Activated T-helper 1 cell treated with anti-CD3 and anti-CD28 coated beads, Interleukin-12 subunit alpha, Interleukin-12 subunit beta, Interleukin-2, Interleukin-4 antibody, amounts not matched to agents 30 ng/mL and 10 ng/mL and 1 ng/mL, durations not matched to agents 14 hours and 24 hours and 36 hours (primary cell): ENCODE measurements at regions not wholly inside any gene's neighbourhood (a gene's known extent, or its start where the extent isn't known, plus 50 kb on each side); places are given as distances from the start of the nearest gene placed in this dataset.

ENCODE experiments used
- DNase-seq: peaks from one replicate; pipeline ENCODE4 v3.0.0; 2021; ENCODE audit warnings: low spot score
- H3K27ac Mint-ChIP-seq: one replicate; pipeline ENCODE4 v1.8.0; 2021; ENCODE audit warnings: mild to moderate bottlenecking, mixed read lengths
- H3K27me3 Mint-ChIP-seq: one replicate; pipeline ENCODE4 v1.8.0; 2022; ENCODE audit warnings: mild to moderate bottlenecking, moderate library complexity, mixed read lengths; ENCODE audit not compliant: insufficient read depth
- H3K36me3 Mint-ChIP-seq: one replicate; pipeline ENCODE4 v1.8.0; 2021; ENCODE audit warnings: low read depth, mixed read lengths
- H3K4me1 Mint-ChIP-seq: one replicate; pipeline ENCODE4 v1.8.0; 2021; ENCODE audit warnings: low read depth, mixed read lengths
- H3K4me3 Mint-ChIP-seq: one replicate; pipeline ENCODE4 v1.8.0; 2021; ENCODE audit warnings: mild to moderate bottlenecking, moderate library complexity, mixed read lengths
- H3K9me3 Mint-ChIP-seq: one replicate; pipeline ENCODE4 v1.8.0; 2021; ENCODE audit warnings: mixed read lengths
- intact Hi-C: fragments of 100-400 bp; cut with micrococcal nuclease; formaldehyde crosslinking; loops from one replicate; pipeline ENCODE4 v1.15.1; 2024

DNA sequence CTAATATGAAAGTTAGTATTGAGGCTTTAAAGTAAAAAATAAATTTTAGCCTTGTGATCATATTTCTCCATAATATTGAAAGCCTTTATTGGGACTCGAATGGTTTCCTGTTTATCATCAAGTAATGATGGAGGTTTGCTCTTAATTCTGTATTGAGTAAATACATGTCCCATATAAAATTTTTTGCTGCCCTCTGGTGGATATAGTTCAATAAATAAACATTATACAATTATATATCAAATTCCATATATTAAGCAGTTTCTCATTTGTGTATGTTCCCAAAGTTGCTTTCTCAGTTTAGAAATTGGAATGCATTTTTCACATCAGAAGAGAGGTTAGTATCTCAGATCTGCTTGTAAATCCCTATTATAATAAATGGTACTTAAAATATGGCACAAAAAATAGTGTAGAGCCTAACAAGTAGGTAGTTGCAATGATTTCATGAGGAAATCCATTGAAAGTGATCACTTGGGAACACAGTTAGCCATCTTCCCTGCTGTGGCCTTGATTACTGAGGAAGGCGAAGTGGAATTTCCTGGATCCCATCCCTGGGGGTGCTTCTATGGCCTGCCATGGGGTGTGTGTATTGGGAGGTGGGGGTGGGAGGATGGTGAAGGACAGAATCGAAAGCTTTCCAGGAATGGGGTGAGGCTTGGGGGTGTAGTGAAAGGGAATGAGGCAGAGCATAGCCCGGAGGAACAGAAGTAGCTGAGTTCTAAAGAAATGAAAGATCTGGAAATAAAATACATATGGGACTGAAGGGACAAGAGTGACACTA is 84.1 kb upstream of the C21orf91 start:
- H3K36me3 Mint-ChIP-seq = peaks cover 5% of the 10 kb centered on the region

DNA sequence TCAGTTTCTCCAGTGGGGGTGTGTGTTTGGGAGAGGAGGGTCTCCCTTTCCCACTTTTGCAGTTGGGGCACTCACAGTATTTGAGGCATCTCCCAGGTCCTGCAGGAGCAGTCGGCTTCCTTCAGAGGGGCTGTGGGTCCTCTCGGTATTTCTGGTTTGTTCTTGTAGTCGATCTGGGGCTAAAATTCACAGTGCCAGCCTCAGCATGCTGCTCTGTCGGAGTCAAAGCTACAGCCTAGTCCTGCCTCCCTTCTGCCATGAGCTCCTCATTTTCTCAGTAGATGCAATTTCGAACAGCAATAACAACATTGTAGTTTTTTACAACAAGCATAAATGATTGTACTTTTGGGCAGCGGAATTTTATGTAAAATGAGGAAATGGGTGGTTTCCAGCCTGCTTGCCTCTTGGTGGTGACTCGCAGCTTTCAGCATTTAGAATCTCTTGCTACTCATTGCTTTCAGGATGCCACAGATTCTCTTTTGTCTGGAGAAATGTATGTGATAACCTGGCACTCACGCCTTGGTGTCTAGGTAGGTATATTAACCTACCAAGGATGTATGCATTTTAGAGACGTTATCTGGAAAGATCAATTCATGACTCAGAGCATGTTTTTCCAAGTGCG is 82.4 kb upstream of the C21orf91 start:
- no peak for DNase-seq
- peaks cover 18% of the 10 kb centered on the region for H3K4me1 Mint-ChIP-seq
- H3K27me3 Mint-ChIP-seq = no peaks in the 10 kb centered on the region
- intact Hi-C loops = loop anchor here (2.0 kb wide), 1 partner anchor 83 kb away; the partner anchor contains the start of gene C21orf91
- H3K36me3 Mint-ChIP-seq = peaks cover 12% of the 10 kb centered on the region
- no peak overlapping the region for H3K27ac Mint-ChIP-seq
- H3K9me3 Mint-ChIP-seq = peaks cover 28% of the 10 kb centered on the region
- no peak overlapping the region for H3K4me3 Mint-ChIP-seq

More for the DNA sequence above, 84.1 kb upstream of the C21orf91 start:
- H3K4me1 Mint-ChIP-seq = peaks cover 8% of the 10 kb centered on the region
- intact Hi-C loops = loop anchor here (1.0 to 2.0 kb wide), 2 partner anchors 84 to 224 kb away; partner anchors contain the start of gene C21orf91
- peaks cover 1% of the 10 kb centered on the region for H3K27me3 Mint-ChIP-seq
- no peak for DNase-seq
- H3K9me3 Mint-ChIP-seq = peaks cover 19% of the 10 kb centered on the region
- H3K4me3 Mint-ChIP-seq = no peak overlapping the region
- H3K27ac Mint-ChIP-seq = no peak overlapping the region

DNA sequence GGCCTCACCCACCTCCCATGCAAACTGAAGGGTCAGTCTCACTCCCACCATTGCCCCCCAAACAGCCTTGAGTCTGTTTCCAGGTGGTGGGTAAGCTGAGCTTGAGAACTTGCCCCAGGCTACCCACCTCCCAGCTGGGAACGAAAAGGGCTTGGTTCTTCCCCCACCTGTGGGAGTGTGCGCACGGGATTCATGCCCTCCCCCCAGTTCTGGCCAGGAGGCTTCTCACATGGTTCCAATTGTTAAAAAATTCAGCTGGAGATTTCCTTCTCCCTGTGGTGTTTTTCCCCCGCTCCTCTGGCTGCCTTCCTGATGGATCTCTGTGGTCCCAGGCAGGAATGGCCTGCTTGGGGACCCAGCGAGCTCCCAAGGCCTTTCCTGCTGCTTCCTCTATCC is 81.8 kb upstream of the C21orf91 start:
- Mint-ChIP-seq H3K4me1 (peaks cover 18% of the 10 kb centered on the region), H3K4me3 (no peak overlapping the region), H3K27me3 (no peaks in the 10 kb centered on the region), H3K36me3 (peaks cover 14% of the 10 kb centered on the region), H3K27ac (no peak overlapping the region), H3K9me3 (peaks cover 33% of the 10 kb centered on the region)
- intact Hi-C loops = no loop called here
- DNase-seq = no peak

DNA sequence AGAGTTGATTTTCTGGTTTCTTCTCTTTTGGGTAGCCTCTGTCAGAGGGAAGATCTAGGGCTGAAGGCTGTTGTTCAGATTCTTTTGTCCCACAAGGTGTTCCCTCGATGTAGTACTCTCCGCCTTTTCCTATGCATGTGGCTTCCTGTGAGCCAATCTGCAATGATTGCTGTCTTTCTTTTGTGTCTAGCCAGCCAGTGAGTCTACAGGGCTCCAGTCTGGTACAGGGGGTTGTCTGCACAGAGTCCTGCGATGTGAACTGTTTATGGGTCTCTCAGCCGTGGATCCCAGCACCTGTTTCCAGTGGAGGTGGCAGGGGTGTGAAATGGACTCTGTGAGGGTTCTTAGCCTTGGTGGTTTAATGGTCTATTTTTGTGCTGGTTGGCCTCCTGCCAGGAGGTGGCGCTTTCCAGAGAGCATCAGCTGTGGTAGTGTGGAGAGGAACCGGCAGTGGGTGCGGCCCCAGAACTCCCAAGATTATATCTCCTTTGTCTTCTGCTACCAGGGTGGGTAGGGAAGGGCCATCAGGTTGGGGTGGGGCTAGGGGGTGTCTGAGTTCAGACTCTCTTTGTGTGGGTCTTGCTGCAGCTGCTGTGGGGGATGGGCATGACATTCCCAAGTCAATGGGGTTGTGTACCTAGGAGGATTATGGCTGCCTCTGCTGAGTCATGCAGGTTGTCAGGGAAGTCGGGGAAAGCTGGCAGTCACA is 81.3 kb upstream of the C21orf91 start:
- peaks cover 14% of the 10 kb centered on the region for H3K36me3 Mint-ChIP-seq
- H3K27ac Mint-ChIP-seq = no peak overlapping the region
- H3K27me3 Mint-ChIP-seq = no peaks in the 10 kb centered on the region
- intact Hi-C loops = no loop called here
- no peak overlapping the region for H3K4me3 Mint-ChIP-seq
- peaks cover 33% of the 10 kb centered on the region for H3K9me3 Mint-ChIP-seq
- no peak for DNase-seq
- H3K4me1 Mint-ChIP-seq = peaks cover 18% of the 10 kb centered on the region

DNA sequence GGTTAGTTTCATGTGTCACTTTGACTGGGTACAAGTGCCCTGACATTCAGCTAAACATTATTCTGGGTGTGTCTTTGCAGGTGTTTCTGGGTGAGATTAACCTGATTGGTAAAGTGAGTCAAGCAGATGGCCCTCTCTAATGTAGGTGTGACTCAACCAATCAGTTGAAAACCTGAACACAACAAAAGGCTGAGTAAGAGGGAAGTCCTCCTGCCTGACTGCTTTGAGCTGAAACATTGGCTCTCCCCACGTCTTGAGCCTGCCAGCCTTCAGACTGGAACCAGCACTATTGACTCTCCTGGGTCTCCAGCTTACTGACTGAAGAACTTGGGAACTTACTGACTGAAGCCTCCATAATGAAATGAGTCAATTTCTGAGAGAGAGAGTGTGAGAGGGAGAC is 70.0 kb upstream of the C21orf91 start:
- H3K9me3 Mint-ChIP-seq = peaks cover 4% of the 10 kb centered on the region
- no peaks in the 10 kb centered on the region for H3K36me3 Mint-ChIP-seq
- H3K4me1 Mint-ChIP-seq = no peaks in the 10 kb centered on the region
- no peak for DNase-seq
- intact Hi-C loops = no loop called here
- no peak overlapping the region for H3K4me3 Mint-ChIP-seq
- peaks cover 6% of the 10 kb centered on the region for H3K27me3 Mint-ChIP-seq
- no peak overlapping the region for H3K27ac Mint-ChIP-seq

DNA sequence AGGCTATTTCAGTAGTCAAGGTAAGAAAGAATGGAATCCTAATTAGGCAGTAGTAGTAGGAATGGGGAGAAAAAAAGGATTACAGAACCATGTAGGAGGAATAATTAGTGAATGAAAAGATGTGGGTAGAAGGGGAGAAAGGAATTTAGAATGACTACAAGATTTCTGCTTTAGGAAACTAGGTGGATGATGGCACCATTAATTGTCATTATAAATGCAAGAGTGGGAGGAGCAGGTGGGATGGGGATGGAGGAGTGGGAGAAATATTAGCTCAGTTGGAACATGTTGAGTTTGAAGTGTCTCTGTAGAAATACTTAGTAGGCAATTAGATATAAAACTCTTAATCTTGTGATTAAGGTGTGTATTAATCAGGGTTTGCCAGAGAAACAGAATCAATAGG is 50.0 kb upstream of the C21orf91 start:
- Mint-ChIP-seq H3K4me3 (no peak overlapping the region), H3K9me3 (no peaks in the 10 kb centered on the region)
- intact Hi-C loops = no loop called here

More for the DNA sequence above, 50.0 kb upstream of the C21orf91 start:
- no peak for DNase-seq
- Mint-ChIP-seq H3K4me1 (no peaks in the 10 kb centered on the region), H3K27ac (no peak overlapping the region), H3K36me3 (no peaks in the 10 kb centered on the region), H3K27me3 (peaks cover 4% of the 10 kb centered on the region)
